CD14-positive monocyte (primary cell): ENCODE measurements at regions not wholly inside any gene's neighbourhood (a gene's known extent, or its start where the extent isn't known, plus 50 kb on each side); places are given as distances from the start of the nearest gene placed in this dataset.
"Not testable (repeated sequence)": the region's sequence is repeated elsewhere in the genome, so short reads cannot be mapped to it uniquely, and the experiment has no call there.

Experiments used
- DNase-seq, 3 donors: peaks; one replicate each; pipeline ENCODE4 v3.0.0-alpha.2; 2011 to 2022
- H2AFZ ChIP-seq: 2 replicates; pipeline ENCODE4 v1.6.0; 2012; ENCODE audit warnings: mild to moderate bottlenecking, low read depth, low read length, inconsistent platforms; ENCODE audit not compliant: insufficient read depth, poor library complexity, severe bottlenecking
- H3K27ac ChIP-seq, 2 donors: 1 replicate in 1 of 2; 2 replicates in 1 of 2; pipeline ENCODE4 v1.5.1; 2012 to 2013; ENCODE audit warnings: low read length in 2 of 2, control low read depth in 1 of 2, inconsistent platforms in 1 of 2, low read depth in 1 of 2, mild to moderate bottlenecking in 1 of 2
- H3K27me3 ChIP-seq, 2 donors: one replicate each; pipeline versions ENCODE4 v1.6.0 to v1.6.1; 2011 to 2013; ENCODE audit warnings: low read length in 2 of 2; ENCODE audit not compliant: control insufficient read depth in 2 of 2, insufficient read depth in 2 of 2
- H3K36me3 ChIP-seq, 2 donors: replicated peaks in 1 of 2; 1 replicate in 1 of 2; 2 replicates in 1 of 2; pipeline versions ENCODE4 v1.5.1 to v1.6.1; 2012 to 2013; ENCODE audit warnings: low read length in 2 of 2, control low read depth in 1 of 2, inconsistent platforms in 1 of 2, mild to moderate bottlenecking in 1 of 2; ENCODE audit not compliant: insufficient read depth in 2 of 2, control insufficient read depth in 1 of 2
- H3K4me1 ChIP-seq, 2 donors: 1 replicate in 1 of 2; 2 replicates in 1 of 2; pipeline versions ENCODE4 v1.5.1 to v1.6.1; 2012 to 2013; ENCODE audit warnings: low read length in 2 of 2, control low read depth in 1 of 2, inconsistent platforms in 1 of 2, mild to moderate bottlenecking in 1 of 2, moderate library complexity in 1 of 2; ENCODE audit not compliant: insufficient read depth in 2 of 2, control insufficient read depth in 1 of 2
- H3K4me2 ChIP-seq: replicated peaks from 2 replicates; pipeline ENCODE3; 2012; ENCODE audit warnings: low read length, moderate library complexity, mild to moderate bottlenecking; ENCODE audit not compliant: poor library complexity, severe bottlenecking; ENCODE audit errors: extremely low read depth
- H3K4me3 ChIP-seq, 3 experiments: fragments of 200-600 bp in 1 of 3; sonication (generic) in 1 of 3; replicated peaks in 1 of 3; 1 replicate in 2 of 3; 2 replicates in 1 of 3; pipeline ENCODE4 v1.5.1; 2011 to 2013; ENCODE audit warnings: low read length in 3 of 3, mild to moderate bottlenecking in 3 of 3, control low read depth in 2 of 3, low read depth in 2 of 3, inconsistent platforms in 1 of 3, moderate library complexity in 1 of 3
- H3K79me2 ChIP-seq: 2 replicates; pipeline ENCODE4 v1.6.0; 2012; ENCODE audit warnings: mild to moderate bottlenecking, control low read depth, inconsistent platforms, low read length, moderate library complexity; ENCODE audit not compliant: insufficient read depth
- H3K9ac ChIP-seq: 2 replicates; pipeline ENCODE4 v1.6.0; 2017; ENCODE audit warnings: low read length, mild to moderate bottlenecking; ENCODE audit not compliant: insufficient read depth, poor library complexity, severe bottlenecking
- H3K9me3 ChIP-seq, 2 donors: replicated peaks in 1 of 2; 1 replicate in 1 of 2; 2 replicates in 1 of 2; pipeline versions ENCODE4 v1.5.1 to v1.6.1; 2012 to 2013; ENCODE audit warnings: low read length in 2 of 2, control low read depth in 1 of 2; ENCODE audit not compliant: control insufficient read depth in 1 of 2, insufficient read depth in 1 of 2
- H4K20me1 ChIP-seq: 2 replicates; pipeline ENCODE4 v1.6.0; 2012; ENCODE audit warnings: mild to moderate bottlenecking, low read length, control low read depth, moderate library complexity; ENCODE audit not compliant: insufficient read depth
- H3K27ac Mint-ChIP-seq, 7 donors: one replicate each; pipeline ENCODE4 v1.8.0; 2020; ENCODE audit warnings: mild to moderate bottlenecking in 7 of 7, mixed read lengths in 7 of 7, moderate library complexity in 6 of 7, inconsistent platforms in 2 of 7
- H3K27me3 Mint-ChIP-seq, 3 donors: one replicate each; pipeline ENCODE4 v1.8.0; 2021 to 2022; ENCODE audit warnings: low read depth in 3 of 3, mild to moderate bottlenecking in 3 of 3, mixed read lengths in 3 of 3, moderate library complexity in 3 of 3, inconsistent platforms in 1 of 3
- H3K36me3 Mint-ChIP-seq, 2 donors: one replicate each; pipeline ENCODE4 v1.8.0; 2020; ENCODE audit warnings: mixed read lengths in 2 of 2, inconsistent platforms in 1 of 2, mild to moderate bottlenecking in 1 of 2
- H3K4me1 Mint-ChIP-seq: one replicate; pipeline ENCODE4 v1.8.0; 2020; ENCODE audit warnings: mild to moderate bottlenecking, mixed read lengths
- H3K4me3 Mint-ChIP-seq, 2 donors: one replicate each; pipeline ENCODE4 v1.8.0; 2020; ENCODE audit warnings: mild to moderate bottlenecking in 2 of 2, mixed read lengths in 2 of 2, moderate library complexity in 1 of 2
- H3K9me3 Mint-ChIP-seq, 7 donors: one replicate each; pipeline ENCODE4 v1.8.0; 2020 to 2022; ENCODE audit warnings: mixed read lengths in 7 of 7, mild to moderate bottlenecking in 6 of 7, moderate library complexity in 6 of 7, inconsistent platforms in 2 of 7
- CTCF ChIP-seq: fragments of 200-600 bp; IDR thresholded peaks from one replicate; pipeline ENCODE4 v1.8.0; 2022; ENCODE audit warnings: antibody characterized with exemption, mild to moderate bottlenecking
- WGBS: methylation state at CpG from one replicate; pipeline ENCODE4 v1.1.5; 2013; ENCODE audit warnings: missing lambda C conversion rate; ENCODE audit not compliant: insufficient coverage; 5-methylcytosine and 5-hydroxymethylcytosine counted together
- intact Hi-C, 2 donors: fragments of 100-400 bp; cut with micrococcal nuclease; formaldehyde crosslinking; loops; one replicate each; pipeline versions ENCODE4 v1.15.0 to v1.15.1; 2023

GRCh38 chr18:11343096-11343495 is 193.7 kb upstream of the PIEZO2 start:
- no peaks in the 10 kb centered on the region for H3K4me1 ChIP-seq
- peaks cover 0 to 2% of the 10 kb centered on the region in 2 donors for H3K36me3 Mint-ChIP-seq
- H3K27me3 ChIP-seq = no peaks in the 10 kb centered on the region
- intact Hi-C loops = no loop called here
- no peak overlapping the region for H3K4me3 Mint-ChIP-seq
- no peak overlapping the region for H2AFZ ChIP-seq
- no peak overlapping the region for H3K27ac ChIP-seq
- H3K36me3 ChIP-seq = no peaks in the 10 kb centered on the region
- peaks cover 0 to 2% (median 0%) of the 10 kb centered on the region in 3 donors for H3K27me3 Mint-ChIP-seq
- no peaks in the 10 kb centered on the region for H3K79me2 ChIP-seq
- peaks cover 15 to 43% (median 28%) of the 10 kb centered on the region in 7 donors for H3K9me3 Mint-ChIP-seq
- no peaks in the 10 kb centered on the region for H4K20me1 ChIP-seq
- no peak overlapping the region for H3K9ac ChIP-seq
- WGBS = 100% methylated on average over 1 of the region's 4 CpGs
- DNase-seq = no peak
- no peaks in the 10 kb centered on the region for H3K4me1 Mint-ChIP-seq
- no peak overlapping the region for H3K4me3 ChIP-seq
- TF ChIP-seq CTCF = no peak
- no peak overlapping the region for H3K4me2 ChIP-seq
- no peak overlapping the region for H3K27ac Mint-ChIP-seq
- H3K9me3 ChIP-seq = peaks cover 13 to 17% of the 10 kb centered on the region in 2 donors

GRCh38 chr18:11342115-11342514 is 192.7 kb upstream of the PIEZO2 start:
- H3K9ac ChIP-seq, H3K4me1 Mint-ChIP-seq, H3K27me3 Mint-ChIP-seq, H3K27me3 ChIP-seq, H3K79me2 ChIP-seq, H3K4me2 ChIP-seq, intact Hi-C loops, H3K4me1 ChIP-seq, H3K4me3 Mint-ChIP-seq, H3K27ac ChIP-seq, DNase-seq, H3K27ac Mint-ChIP-seq, H3K36me3 ChIP-seq, H2AFZ ChIP-seq, H4K20me1 ChIP-seq, H3K4me3 ChIP-seq, H3K36me3 Mint-ChIP-seq: not testable (repeated sequence)
- H3K9me3 Mint-ChIP-seq = peaks cover 15 to 37% (median 27%) of the 10 kb centered on the region in 7 donors
- peaks cover 5 to 14% of the 10 kb centered on the region in 2 donors for H3K9me3 ChIP-seq
- no CpG with 5 or more reads among the region's 5 CpGs for WGBS
